ENCODE measurements at regions not wholly inside any gene's neighbourhood (a gene's known extent, or its start where the extent isn't known, plus 50 kb on each side); places are given as distances from the start of the nearest gene placed in this dataset.

DNA sequence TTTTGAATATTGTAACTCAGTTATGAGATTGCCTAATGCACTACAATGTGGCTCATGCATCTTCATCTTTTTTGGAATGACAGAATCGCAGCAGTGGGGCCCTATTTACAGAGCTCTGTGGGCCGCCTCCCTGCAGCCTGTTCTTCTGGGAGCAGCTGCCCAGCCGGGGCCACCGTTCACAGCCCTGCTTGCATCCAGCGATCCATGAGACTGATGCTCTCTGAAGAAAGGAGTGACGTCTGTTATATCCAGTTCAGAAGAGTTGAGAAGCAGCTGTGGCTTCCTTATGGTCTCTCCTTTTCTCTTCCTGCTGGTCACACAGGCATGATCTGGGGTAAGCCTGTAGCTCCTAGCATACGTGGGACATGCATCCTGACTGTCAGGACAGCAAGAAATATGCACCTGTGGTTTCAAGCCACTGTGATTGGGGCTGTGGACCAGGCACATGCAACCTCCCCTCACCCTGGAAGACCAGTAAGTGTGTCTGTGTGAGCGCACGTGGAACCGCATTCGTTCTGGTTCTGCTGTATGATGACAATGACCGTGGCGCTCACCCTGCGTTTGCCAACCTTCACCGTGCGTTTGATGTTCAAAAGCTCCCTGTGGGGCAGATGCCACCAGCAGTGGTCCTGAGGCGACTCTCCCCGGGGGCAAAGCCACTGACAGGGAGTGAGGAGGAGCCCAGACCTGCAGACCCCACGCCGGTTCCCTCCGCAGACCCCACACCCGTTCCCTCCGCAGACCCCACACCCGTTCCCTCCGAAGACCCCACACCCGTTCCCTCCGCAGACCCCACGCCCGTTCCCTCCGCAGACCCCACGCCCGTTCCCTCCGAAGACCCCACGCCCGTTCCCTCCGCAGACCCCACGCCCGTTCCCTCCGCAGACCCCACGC is 189.8 kb downstream of the TMEM18 start:
- DNase-seq (ENCODE audit: extremely low spot score) = no peak
- TF ChIP-seq, protein P1, sequence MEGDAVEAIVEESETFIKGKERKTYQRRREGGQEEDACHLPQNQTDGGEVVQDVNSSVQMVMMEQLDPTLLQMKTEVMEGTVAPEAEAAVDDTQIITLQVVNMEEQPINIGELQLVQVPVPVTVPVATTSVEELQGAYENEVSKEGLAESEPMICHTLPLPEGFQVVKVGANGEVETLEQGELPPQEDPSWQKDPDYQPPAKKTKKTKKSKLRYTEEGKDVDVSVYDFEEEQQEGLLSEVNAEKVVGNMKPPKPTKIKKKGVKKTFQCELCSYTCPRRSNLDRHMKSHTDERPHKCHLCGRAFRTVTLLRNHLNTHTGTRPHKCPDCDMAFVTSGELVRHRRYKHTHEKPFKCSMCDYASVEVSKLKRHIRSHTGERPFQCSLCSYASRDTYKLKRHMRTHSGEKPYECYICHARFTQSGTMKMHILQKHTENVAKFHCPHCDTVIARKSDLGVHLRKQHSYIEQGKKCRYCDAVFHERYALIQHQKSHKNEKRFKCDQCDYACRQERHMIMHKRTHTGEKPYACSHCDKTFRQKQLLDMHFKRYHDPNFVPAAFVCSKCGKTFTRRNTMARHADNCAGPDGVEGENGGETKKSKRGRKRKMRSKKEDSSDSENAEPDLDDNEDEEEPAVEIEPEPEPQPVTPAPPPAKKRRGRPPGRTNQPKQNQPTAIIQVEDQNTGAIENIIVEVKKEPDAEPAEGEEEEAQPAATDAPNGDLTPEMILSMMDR (IDR thresholded peaks at IDR 0.05; ENCODE audit: control extremely low read depth, extremely low read depth, low read depth, missing control alignments) = no peak
- POLR2A ChIA-PET = no interaction called here
- CTCF ChIA-PET = no interaction called here

DNA sequence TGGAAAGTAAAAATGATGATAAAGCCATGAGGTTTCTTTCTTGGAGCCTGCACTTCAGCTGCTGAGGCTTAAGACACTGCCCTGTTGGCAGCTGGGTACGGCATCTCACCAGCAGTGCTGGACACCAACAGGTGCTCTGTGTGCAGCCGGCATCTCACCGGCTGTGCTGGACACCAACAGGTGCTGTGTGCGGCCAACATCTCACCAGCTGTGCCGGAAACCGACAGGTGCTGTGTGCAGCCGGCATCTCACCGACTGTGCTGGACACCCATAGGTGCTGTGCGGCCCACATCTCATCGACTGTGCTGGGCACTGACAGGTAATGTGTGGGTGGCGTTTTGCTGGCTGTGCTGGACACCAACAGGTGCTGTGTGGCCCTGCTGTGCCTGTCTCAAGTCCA is 190.8 kb downstream of the TMEM18 start:
- ChIA-PET POLR2A (no interaction called here), CTCF (no interaction called here)
- TF ChIP-seq, protein P1 (IDR thresholded peaks at IDR 0.05; ENCODE audit: control extremely low read depth, extremely low read depth, low read depth, missing control alignments) = no peak
- no peak for DNase-seq (ENCODE audit: extremely low spot score)

DNA sequence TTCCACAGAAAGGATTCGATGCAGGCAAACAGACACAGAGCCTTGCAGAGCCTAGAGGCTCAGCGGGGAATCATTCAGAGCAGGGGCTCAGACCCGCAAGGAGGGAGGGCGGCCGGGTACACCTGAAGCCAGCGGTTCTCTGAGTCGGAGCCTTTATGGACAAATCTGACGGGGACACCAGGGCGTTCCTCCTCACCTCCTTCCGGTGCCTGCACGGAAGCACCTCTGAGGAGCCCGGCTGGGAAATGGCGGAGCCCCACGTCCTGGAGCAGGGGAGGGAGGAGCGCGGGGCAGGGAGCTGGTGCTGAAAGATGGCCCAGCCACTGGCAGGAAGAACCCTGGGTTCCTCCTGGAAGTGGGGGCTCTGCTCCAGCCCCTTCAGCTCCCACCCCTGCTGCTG is 193.5 kb upstream of the ALKAL2 start:
- TF ChIP-seq, protein P1 (IDR thresholded peaks at IDR 0.05; ENCODE audit: control extremely low read depth, extremely low read depth, low read depth, missing control alignments) = no peak
- ChIA-PET POLR2A (no interaction called here), CTCF (no interaction called here)
- DNase-seq (ENCODE audit: extremely low spot score) = no peak

DNA sequence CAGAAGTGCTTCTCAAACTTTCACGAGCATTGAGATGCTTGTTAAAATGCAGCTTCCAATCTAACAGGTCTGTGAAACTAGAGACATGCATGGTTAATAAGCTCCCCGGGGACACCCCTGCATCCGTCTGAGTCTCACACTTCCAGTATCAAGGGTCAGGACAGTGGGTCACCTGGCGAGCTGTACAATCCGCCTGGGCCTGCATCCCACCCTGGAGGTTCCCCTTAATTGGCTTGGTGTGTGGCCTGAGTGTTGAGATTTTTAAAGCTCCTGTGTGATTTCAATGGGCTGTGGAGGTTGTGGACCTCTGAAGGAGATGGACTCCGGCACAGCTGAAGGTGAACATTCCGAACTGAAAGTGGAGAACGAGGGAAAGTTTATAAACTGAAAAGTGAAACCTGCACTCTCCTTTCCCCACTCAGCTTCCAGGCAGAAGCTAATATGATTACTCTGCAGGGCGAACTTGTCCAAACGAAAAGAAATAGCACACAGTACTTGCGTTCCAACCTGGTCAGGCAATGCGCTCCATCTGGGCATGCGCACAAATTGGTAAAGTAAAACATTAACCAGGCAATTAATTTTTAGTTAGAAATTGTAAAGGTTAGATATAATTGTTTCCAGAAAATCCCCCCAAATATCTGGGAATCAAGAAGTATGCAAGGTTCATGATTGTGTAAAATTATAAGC is 191.7 kb upstream of the ALKAL2 start:
- TF ChIP-seq, protein P1 (IDR thresholded peaks at IDR 0.05; ENCODE audit: control extremely low read depth, extremely low read depth, low read depth, missing control alignments) = no peak
- POLR2A ChIA-PET = no interaction called here
- CTCF ChIA-PET = interaction anchor here (1.0 kb wide), 1 partner anchor 9 kb away, joined by 3 read pairs; no protein-coding TSS in a partner anchor
- DNase-seq (ENCODE audit: extremely low spot score) = no peak

DNA sequence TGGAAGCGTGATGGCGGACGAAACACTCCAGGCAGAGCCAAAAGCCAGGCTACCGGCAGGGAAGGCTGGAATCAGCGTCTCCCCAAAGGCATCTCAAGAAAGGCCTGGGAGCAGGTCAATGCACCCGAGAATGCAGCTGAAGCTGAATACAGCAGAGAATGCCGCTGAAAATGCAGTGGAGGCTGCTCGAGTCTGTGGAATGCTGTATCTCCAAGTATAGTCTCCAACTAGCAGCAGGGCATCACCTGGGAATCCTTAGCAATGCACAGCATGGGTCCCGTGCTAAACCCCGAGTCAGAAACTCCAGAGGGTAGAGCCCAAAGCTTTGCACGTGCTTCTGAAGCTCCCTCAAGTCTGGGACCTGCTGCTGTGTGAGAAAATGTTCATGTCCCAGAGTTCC is 191.1 kb upstream of the ALKAL2 start:
- POLR2A ChIA-PET = no interaction called here
- CTCF ChIA-PET = interaction anchor here (1.0 kb wide), 1 partner anchor 9 kb away, joined by 3 read pairs; no protein-coding TSS in a partner anchor
- no peak for DNase-seq (ENCODE audit: extremely low spot score)
- TF ChIP-seq, protein P1 (IDR thresholded peaks at IDR 0.05; ENCODE audit: control extremely low read depth, extremely low read depth, low read depth, missing control alignments) = no peak

DNA sequence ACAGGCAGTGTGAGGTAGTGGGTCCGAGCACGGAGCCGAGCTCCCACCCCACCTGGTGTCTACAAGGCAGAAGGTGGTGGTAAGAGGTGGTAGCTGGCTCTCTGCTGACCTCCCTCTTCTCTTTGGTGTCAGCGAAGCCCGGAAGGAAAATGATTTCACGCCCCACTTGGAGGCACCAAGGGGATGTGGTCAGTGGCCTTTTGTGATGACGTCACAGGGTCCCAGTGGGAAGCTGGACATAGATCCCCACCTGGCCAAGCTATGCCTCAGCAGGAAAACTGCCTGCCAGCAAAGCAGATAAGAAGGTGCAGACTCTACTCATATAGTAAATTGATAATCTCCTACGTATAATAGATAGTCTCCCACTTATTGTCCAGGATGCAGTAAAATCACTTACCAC is 183.7 kb upstream of the ALKAL2 start:
- ChIA-PET CTCF (interaction anchor here (1.3 kb wide), 1 partner anchor 14 kb away, joined by 3 read pairs; no protein-coding TSS in a partner anchor), POLR2A (no interaction called here)
- TF ChIP-seq, protein P1 (IDR thresholded peaks at IDR 0.05; ENCODE audit: control extremely low read depth, extremely low read depth, low read depth, missing control alignments) = no peak
- no peak for DNase-seq (ENCODE audit: extremely low spot score)
